A673 (cell line): ENCODE measurements at regions not wholly inside any gene's neighbourhood (a gene's known extent, or its start where the extent isn't known, plus 50 kb on each side); places are given as distances from the start of the nearest gene placed in this dataset.

Experiments used
- CTCF ChIP-seq: fragments of 300-800, 200-600 bp; sonication (generic); conservative IDR thresholded peaks from 2 replicates; pipeline ENCODE4 v1.5.1; 2017; ENCODE audit warnings: low read depth, mild to moderate bottlenecking, antibody characterized with exemption, low read length, moderate library complexity, mixed read lengths
- EZH2 ChIP-seq: fragments of 200-600 bp; sonication (generic); IDR thresholded peaks from 2 replicates; pipeline ENCODE4 v1.6.1; 2017; ENCODE audit warnings: borderline replicate concordance, low read depth, mild to moderate bottlenecking, mixed read lengths, antibody characterized with exemption, low read length; ENCODE audit not compliant: poor library complexity, severe bottlenecking

- TF ChIP-seq CTCF: no peak
- TF ChIP-seq EZH2: no peak
These were observed 102.2 kb downstream of the DACT2 start for GRCh38 chr6:168217216-168217879.
